IMR-90 (cell line): ENCODE measurements at regions not wholly inside any gene's neighbourhood (a gene's known extent, or its start where the extent isn't known, plus 50 kb on each side); places are given as distances from the start of the nearest gene placed in this dataset.

Experiments
- ATAC-seq: fragments of 200-7000 bp; cut with Tn5 transposase; 2 replicates; pipeline ENCODE4 v1.9.1; 2020; ENCODE audit warnings: low read depth, mild to moderate bottlenecking, moderate library complexity
- BruUV-seq: library from RNA; stranded (reverse); fragments of 400-500 nt; replicated peaks from 2 replicates; lab custom pipeline; 2021; lab: Mats Ljungman, UMichigan
- CTCF ChIA-PET: fragments of 300-600 bp; formaldehyde crosslinking; extraction: SDS; loops from one replicate; lab custom pipeline; 2021; ENCODE audit warnings: antibody characterized with exemption; lab: Yijun Ruan, JAX
- POLR2A ChIA-PET: fragments of 300-600 bp; sonication (Branson Sonifier 250); formaldehyde crosslinking; loops from one replicate; lab custom pipeline; 2022; ENCODE audit warnings: antibody characterized with exemption; ENCODE audit not compliant: unreplicated experiment; lab: Charles Lee
- DNase-seq: peaks from one replicate; pipeline ENCODE4 v3.0.0; 2013
- H2AFZ ChIP-seq: replicated peaks from 2 replicates; pipeline ENCODE3; 2013; ENCODE audit warnings: low read length, mild to moderate bottlenecking; ENCODE audit not compliant: poor library complexity
- H2AK5ac ChIP-seq: 2 replicates; pipeline ENCODE4 v1.6.1; 2013; ENCODE audit warnings: low read depth, low read length, inconsistent platforms
- H2AK9ac ChIP-seq: replicated peaks from 2 replicates; pipeline ENCODE3; 2013; ENCODE audit warnings: mild to moderate bottlenecking, low read depth, low read length, moderate library complexity; ENCODE audit not compliant: poor library complexity
- H2BK120ac ChIP-seq: 2 replicates; pipeline ENCODE4 v1.6.1; 2013; ENCODE audit warnings: low read depth, low read length, inconsistent platforms
- H2BK15ac ChIP-seq: 3 replicates; pipeline ENCODE4 v1.6.1; 2013; ENCODE audit warnings: low read depth, low read length, inconsistent platforms
- H2BK20ac ChIP-seq: 2 replicates; pipeline ENCODE4 v1.6.1; 2013; ENCODE audit warnings: low read depth, mild to moderate bottlenecking, inconsistent platforms, low read length, moderate library complexity
- H2BK5ac ChIP-seq: 2 replicates; pipeline ENCODE4 v1.6.1; 2013; ENCODE audit warnings: mild to moderate bottlenecking, low read depth, low read length, inconsistent platforms; ENCODE audit not compliant: poor library complexity, severe bottlenecking
- H3K14ac ChIP-seq: replicated peaks from 2 replicates; pipeline ENCODE4 v1.6.1; 2013; ENCODE audit warnings: low read depth, low read length, inconsistent platforms
- H3K18ac ChIP-seq: 2 replicates; pipeline ENCODE4 v1.6.1; 2013; ENCODE audit warnings: low read depth, low read length, control low read depth
- H3K23ac ChIP-seq: 2 replicates; pipeline ENCODE4 v1.6.1; 2013; ENCODE audit warnings: low read depth, low read length, inconsistent platforms
- H3K27ac ChIP-seq: 2 replicates; pipeline ENCODE4 v1.5.1; 2013; ENCODE audit warnings: mild to moderate bottlenecking, control low read depth, low read length; ENCODE audit not compliant: insufficient read depth
- H3K27me3 ChIP-seq: 2 replicates; pipeline ENCODE4 v1.6.1; 2013; ENCODE audit warnings: low read length; ENCODE audit not compliant: control insufficient read depth, insufficient read depth
- H3K36me3 ChIP-seq: 2 replicates; pipeline ENCODE4 v1.6.1; 2013; ENCODE audit warnings: low read length, mixed read lengths; ENCODE audit not compliant: control insufficient read depth, insufficient read depth
- H3K4ac ChIP-seq: 2 replicates; pipeline ENCODE4 v1.6.1; 2013; ENCODE audit warnings: low read depth, low read length, inconsistent platforms
- H3K4me1 ChIP-seq: 2 replicates; pipeline ENCODE4 v1.6.1; 2013; ENCODE audit warnings: low read length, mixed read lengths; ENCODE audit not compliant: control insufficient read depth, insufficient read depth
- H3K4me2 ChIP-seq: 2 replicates; pipeline ENCODE4 v1.6.1; 2013; ENCODE audit warnings: low read depth, mild to moderate bottlenecking, control low read depth, low read length, moderate library complexity
- H3K4me3 ChIP-seq: 2 replicates; pipeline ENCODE4 v1.5.1; 2013; ENCODE audit warnings: low read depth, mild to moderate bottlenecking, control low read depth, low read length, moderate library complexity; ENCODE audit not compliant: insufficient read depth
- H3K56ac ChIP-seq: 2 replicates; pipeline ENCODE4 v1.6.1; 2013; ENCODE audit warnings: low read length, inconsistent platforms; ENCODE audit not compliant: insufficient read depth; ENCODE audit errors: extremely low read depth
- H3K79me1 ChIP-seq, 2 experiments: 2 replicates each; pipeline ENCODE4 v1.6.1; 2013; ENCODE audit warnings: low read length in 2 of 2, inconsistent platforms in 1 of 2, low read depth in 1 of 2
- H3K9ac ChIP-seq: 2 replicates; pipeline ENCODE4 v1.6.1; 2013; ENCODE audit warnings: low read depth, low read length, control low read depth
- H3K9me1 ChIP-seq: 2 replicates; pipeline ENCODE4 v1.6.1; 2013; ENCODE audit warnings: low read length, inconsistent platforms; ENCODE audit not compliant: insufficient read depth
- H3K9me3 ChIP-seq: 2 replicates; pipeline ENCODE4 v1.6.1; 2013; ENCODE audit warnings: low read length; ENCODE audit not compliant: control insufficient read depth, insufficient read depth
- H4K20me1 ChIP-seq: 2 replicates; pipeline ENCODE4 v1.6.1; 2013; ENCODE audit warnings: low read length, inconsistent platforms; ENCODE audit not compliant: insufficient read depth
- H4K5ac ChIP-seq: 2 replicates; pipeline ENCODE4 v1.6.1; 2013; ENCODE audit warnings: mild to moderate bottlenecking, low read depth, low read length, control low read depth
- H4K8ac ChIP-seq, 2 experiments: 2 replicates each; pipeline ENCODE4 v1.6.1; 2013; ENCODE audit warnings: low read depth in 2 of 2, low read length in 2 of 2, control low read depth in 1 of 2, inconsistent platforms in 1 of 2
- H4K91ac ChIP-seq: 2 replicates; pipeline ENCODE4 v1.6.1; 2013; ENCODE audit warnings: low read depth, low read length, inconsistent platforms; ENCODE audit not compliant: insufficient read depth
- CEBPB ChIP-seq: IDR thresholded peaks from 2 replicates; pipeline ENCODE4 v1.6.1; 2012; ENCODE audit warnings: low read depth, low read length, improper control_type of control experiment
- MAZ ChIP-seq: IDR thresholded peaks from 2 replicates; pipeline ENCODE4 v1.6.1; 2012; ENCODE audit warnings: low read depth, mild to moderate bottlenecking, low read length, improper control_type of control experiment, moderate library complexity, borderline replicate concordance
- POLR2A ChIP-seq: IDR thresholded peaks from 2 replicates; pipeline ENCODE4 v1.6.1; 2012; ENCODE audit warnings: mild to moderate bottlenecking, low read depth, low read length
- USF2 ChIP-seq: fragments of 150-350 bp; IDR thresholded peaks from 2 replicates; pipeline ENCODE4 v1.6.1; 2017; ENCODE audit warnings: mild to moderate bottlenecking, antibody characterized with exemption, low read length, low read depth
- WGBS, 2 experiments: methylation state at CpG; one replicate each; pipeline versions ENCODE4 v1.1.5 to v1.1.7; 2013; ENCODE audit warnings: missing lambda C conversion rate in 2 of 2; ENCODE audit not compliant: insufficient read length in 1 of 2; ENCODE audit errors: extremely low coverage in 2 of 2; 5-methylcytosine and 5-hydroxymethylcytosine counted together
- dilution Hi-C: fragments of 300-500 bp; cut with HindIII; formaldehyde crosslinking; loops from one replicate; pipeline ENCODE4 v1.14.3; 2018; ENCODE audit warnings: low sequenced_read_pairs; ENCODE audit not compliant: unreplicated experiment
- in situ Hi-C: fragments of 300-500 bp; cut with MboI; formaldehyde crosslinking; loops from 3 replicates; pipeline ENCODE4 v1.14.3; 2019; ENCODE audit warnings: low sequenced_read_pairs, inconsistent platforms, mixed read lengths
- intact Hi-C: fragments of 100-400 bp; cut with micrococcal nuclease; formaldehyde crosslinking; loops from 2 replicates; pipeline ENCODE4 v1.10.0; 2022

GRCh38 chr21:16116798-16117197, 387.0 kb downstream of the USP25 start:
- no peak overlapping the region for H2AFZ ChIP-seq
- dilution Hi-C loops: no loop called here
- intact Hi-C loops: no loop called here
- no peak overlapping the region for H3K4me3 ChIP-seq
- H2AK9ac ChIP-seq: no peak overlapping the region
- H3K23ac ChIP-seq: no peak overlapping the region
- no peaks in the 10 kb centered on the region for H4K20me1 ChIP-seq
- H3K4me1 ChIP-seq: peaks cover 6% of the 10 kb centered on the region
- CTCF ChIA-PET: interaction anchor here (0.8 to 1.4 kb wide), 3 partner anchors 19 to 37 kb away, joined by 3 to 7 read pairs (median 4); no protein-coding TSS in a partner anchor
- no TSS peak for BruUV-seq
- H3K79me1 ChIP-seq: no peaks in the 10 kb centered on the region
- no peaks in the 10 kb centered on the region for H3K9me1 ChIP-seq
- H3K27ac ChIP-seq: no peak overlapping the region
- peak overlapping the region; percentile 95 for H2BK5ac ChIP-seq
- no peak overlapping the region for H2BK120ac ChIP-seq
- in situ Hi-C loops: no loop called here
- TF ChIP-seq USF2 (no peak), POLR2A (no peak), CEBPB (peak; percentile 27; the same call in 1 of the 2 replicates), MAZ (no peak)
- no peaks in the 10 kb centered on the region for H3K9me3 ChIP-seq
- H3K27me3 ChIP-seq: no peaks in the 10 kb centered on the region
- no peaks in the 10 kb centered on the region for H3K36me3 ChIP-seq
- no peak overlapping the region for H3K18ac ChIP-seq
- no peak overlapping the region for H2AK5ac ChIP-seq
- ATAC-seq (peak; percentile 66), DNase-seq (peak; percentile 77)
- POLR2A ChIA-PET: interaction anchor here (0.7 kb wide), 1 partner anchor 32 kb away, joined by 4 read pairs; no protein-coding TSS in a partner anchor
- no peak overlapping the region for H3K4me2 ChIP-seq
- H2BK15ac ChIP-seq: no peak overlapping the region
- no CpG with 5 or more reads among the region's 1 CpG for WGBS, 2 experiments
- H4K5ac ChIP-seq: no peak overlapping the region
- H2BK20ac ChIP-seq: no peak overlapping the region
- no peak overlapping the region for H3K14ac ChIP-seq
- no peak overlapping the region for H3K9ac ChIP-seq
- no peak overlapping the region for H3K4ac ChIP-seq
- no peak overlapping the region for H3K56ac ChIP-seq
- no peak overlapping the region for H4K8ac ChIP-seq
- no peak overlapping the region for H4K91ac ChIP-seq
